Lung (tissue), 11 donors: ENCODE measurements at regions not wholly inside any gene's neighbourhood (a gene's known extent, or its start where the extent isn't known, plus 50 kb on each side); places are given as distances from the start of the nearest gene placed in this dataset.
"Not testable (repeated sequence)": the region's sequence is repeated elsewhere in the genome, so short reads cannot be mapped to it uniquely, and the experiment has no call there.

ENCODE experiments used
- ATAC-seq: fragments of 200-7000 bp; cut with Tn5 transposase; one replicate; pipeline ENCODE4 v1.9.1; 2020; ENCODE audit warnings: moderate number of reproducible peaks; ENCODE audit not compliant: insufficient read depth, low FRiP score
- DNase-seq, 3 donors: peaks; one replicate each; pipeline ENCODE4 v3.0.0-alpha.2; 2013 to 2017
- H3K27ac ChIP-seq, 2 donors: one replicate each; pipeline ENCODE4 v1.5.1; 2013; ENCODE audit warnings: mild to moderate bottlenecking in 2 of 2, moderate library complexity in 2 of 2, control low read depth in 1 of 2, inconsistent platforms in 1 of 2, low read depth in 1 of 2, low read length in 1 of 2
- H3K27me3 ChIP-seq, 3 donors: one replicate each; pipeline ENCODE4 v1.5.1; 2013; ENCODE audit warnings: low read length in 2 of 3; ENCODE audit not compliant: control insufficient read depth in 3 of 3, insufficient read depth in 3 of 3
- H3K36me3 ChIP-seq, 4 donors: one replicate each; pipeline ENCODE4 v1.5.1; 2013; ENCODE audit warnings: low read length in 4 of 4, mild to moderate bottlenecking in 1 of 4, moderate library complexity in 1 of 4; ENCODE audit not compliant: control insufficient read depth in 4 of 4, insufficient read depth in 4 of 4
- H3K4me1 ChIP-seq, 5 donors: one replicate each; pipeline ENCODE4 v1.5.1; 2013; ENCODE audit warnings: low read length in 5 of 5, mild to moderate bottlenecking in 2 of 5, moderate library complexity in 1 of 5; ENCODE audit not compliant: control insufficient read depth in 5 of 5, insufficient read depth in 5 of 5
- H3K4me3 ChIP-seq: one replicate; pipeline ENCODE4 v1.5.1; 2013; ENCODE audit warnings: mild to moderate bottlenecking, control low read depth, moderate library complexity
- H3K9ac ChIP-seq, 2 donors: one replicate each; pipeline ENCODE4 v1.5.1; 2013; ENCODE audit warnings: low read length in 2 of 2, control low read depth in 1 of 2; ENCODE audit not compliant: insufficient read depth in 1 of 2
- H3K9me3 ChIP-seq, 4 donors: one replicate each; pipeline ENCODE4 v1.5.1; 2013; ENCODE audit warnings: low read length in 3 of 4, mild to moderate bottlenecking in 1 of 4, moderate library complexity in 1 of 4; ENCODE audit not compliant: control insufficient read depth in 4 of 4, insufficient read depth in 3 of 4
- WGBS, 2 donors: extraction: QIAGEN DNeasy Blood & Tissue Kit; methylation state at CpG; one replicate each; pipeline ENCODE4 v1.1.7; 2013; 5-methylcytosine and 5-hydroxymethylcytosine counted together
- TF ChIP-seq, protein P1 (sequence below): IDR thresholded peaks from 2 replicates; pipeline ENCODE4 v1.5.1; 2012; ENCODE audit warnings: mild to moderate bottlenecking; ENCODE audit errors: control extremely low read depth, extremely low read depth
- donor health status: control.
- donor health status: control.
- donor health status: Bipolar disorder and iron deficiency.
- donor health status: healthy.
- donor health status: DM: yes; HTN: yes; CAD: no.

DNA sequence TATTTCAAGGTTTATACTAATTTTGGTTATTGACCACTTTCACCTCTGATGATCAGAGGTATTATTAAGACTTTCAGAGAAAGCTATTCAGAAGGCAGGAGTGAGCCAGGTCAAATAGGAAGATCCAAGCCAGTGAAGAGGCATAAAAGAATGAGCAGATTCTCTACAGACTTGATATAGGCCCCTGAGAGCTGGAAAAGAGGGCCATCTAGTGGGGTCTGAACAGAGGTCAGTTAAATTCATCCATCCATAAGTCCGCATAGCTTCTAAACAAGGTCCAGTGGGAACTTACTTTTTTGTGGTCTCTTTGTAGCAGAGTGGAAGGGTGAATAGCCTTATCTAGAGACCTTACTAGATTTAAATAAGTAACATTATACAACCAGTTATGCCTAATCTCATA lies 126.6 kb upstream of the UFM1 start:
- H3K4me1 ChIP-seq = no peaks in the 10 kb centered on the region
- H3K9ac ChIP-seq = no peak overlapping the region
- no peaks in the 10 kb centered on the region for H3K36me3 ChIP-seq
- H3K4me3 ChIP-seq = no peak overlapping the region
- TF ChIP-seq, protein P1, sequence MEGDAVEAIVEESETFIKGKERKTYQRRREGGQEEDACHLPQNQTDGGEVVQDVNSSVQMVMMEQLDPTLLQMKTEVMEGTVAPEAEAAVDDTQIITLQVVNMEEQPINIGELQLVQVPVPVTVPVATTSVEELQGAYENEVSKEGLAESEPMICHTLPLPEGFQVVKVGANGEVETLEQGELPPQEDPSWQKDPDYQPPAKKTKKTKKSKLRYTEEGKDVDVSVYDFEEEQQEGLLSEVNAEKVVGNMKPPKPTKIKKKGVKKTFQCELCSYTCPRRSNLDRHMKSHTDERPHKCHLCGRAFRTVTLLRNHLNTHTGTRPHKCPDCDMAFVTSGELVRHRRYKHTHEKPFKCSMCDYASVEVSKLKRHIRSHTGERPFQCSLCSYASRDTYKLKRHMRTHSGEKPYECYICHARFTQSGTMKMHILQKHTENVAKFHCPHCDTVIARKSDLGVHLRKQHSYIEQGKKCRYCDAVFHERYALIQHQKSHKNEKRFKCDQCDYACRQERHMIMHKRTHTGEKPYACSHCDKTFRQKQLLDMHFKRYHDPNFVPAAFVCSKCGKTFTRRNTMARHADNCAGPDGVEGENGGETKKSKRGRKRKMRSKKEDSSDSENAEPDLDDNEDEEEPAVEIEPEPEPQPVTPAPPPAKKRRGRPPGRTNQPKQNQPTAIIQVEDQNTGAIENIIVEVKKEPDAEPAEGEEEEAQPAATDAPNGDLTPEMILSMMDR = no peak
- no peak overlapping the region for H3K27ac ChIP-seq
- no peak for ATAC-seq
- peak in 2 of 3 donors; percentile 11 to 36 for DNase-seq
- H3K27me3 ChIP-seq = no peaks in the 10 kb centered on the region
- no peaks in the 10 kb centered on the region for H3K9me3 ChIP-seq
- WGBS, 2 donors = 70 to 90% methylated on average over 1 of the region's 1 CpG

DNA sequence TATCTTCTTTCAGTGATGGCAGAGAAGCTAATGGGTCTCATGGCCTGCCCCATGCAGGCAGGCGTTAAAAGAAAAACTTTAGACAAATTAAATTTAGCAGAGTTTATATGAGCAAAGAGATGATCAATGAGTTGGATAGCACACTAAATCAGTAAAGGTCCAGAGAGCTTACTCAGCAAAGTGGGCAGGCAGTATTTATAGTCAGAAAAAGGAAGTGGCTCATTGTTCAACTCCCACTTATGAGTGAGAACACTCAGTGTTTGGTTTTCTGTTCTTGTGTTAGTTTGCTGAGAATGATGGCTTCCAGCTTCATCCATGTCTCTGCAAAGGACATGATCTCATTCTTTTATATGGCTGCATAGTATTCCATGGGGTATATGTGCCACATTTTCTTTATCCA lies 128.5 kb upstream of the UFM1 start:
- H3K27ac ChIP-seq, H3K9me3 ChIP-seq, DNase-seq, H3K27me3 ChIP-seq, ATAC-seq, H3K9ac ChIP-seq, H3K4me3 ChIP-seq, H3K4me1 ChIP-seq, H3K36me3 ChIP-seq: not testable (repeated sequence)
- WGBS, 2 donors = 97 to 100% methylated on average over 1 of the region's 1 CpG

DNA sequence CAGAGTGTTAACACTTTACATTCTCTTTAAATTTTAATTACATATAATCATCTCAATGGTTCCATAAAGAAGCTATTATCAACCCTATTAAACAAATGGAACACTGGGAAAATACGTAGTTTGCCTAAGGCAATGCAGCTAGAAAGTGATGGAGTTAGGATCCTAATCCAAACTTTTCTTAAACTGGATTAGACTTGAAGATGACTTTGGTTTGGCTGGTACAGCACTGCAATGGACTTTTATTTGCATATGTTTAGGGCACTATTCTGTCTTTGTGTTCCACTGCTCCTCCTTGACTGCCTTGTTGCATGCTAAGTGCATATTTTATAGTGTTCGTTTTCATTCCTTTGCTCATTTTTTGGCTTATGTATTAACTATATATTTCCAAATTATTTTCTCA lies 133.5 kb upstream of the UFM1 start:
- Histone ChIP-seq H3K4me3 (no peak overlapping the region), H3K9ac (no peak overlapping the region), H3K27ac (no peak overlapping the region), H3K9me3 (peaks cover 0 to 2% (median 0%) of the 10 kb centered on the region in 4 donors), H3K4me1 (no peaks in the 10 kb centered on the region), H3K27me3 (no peaks in the 10 kb centered on the region), H3K36me3 (no peaks in the 10 kb centered on the region)
- 80 to 88% methylated on average over 2 of the region's 2 CpGs for WGBS, 2 donors
- DNase-seq = no peak
- no peak for ATAC-seq
- TF ChIP-seq, protein P1 = no peak

DNA sequence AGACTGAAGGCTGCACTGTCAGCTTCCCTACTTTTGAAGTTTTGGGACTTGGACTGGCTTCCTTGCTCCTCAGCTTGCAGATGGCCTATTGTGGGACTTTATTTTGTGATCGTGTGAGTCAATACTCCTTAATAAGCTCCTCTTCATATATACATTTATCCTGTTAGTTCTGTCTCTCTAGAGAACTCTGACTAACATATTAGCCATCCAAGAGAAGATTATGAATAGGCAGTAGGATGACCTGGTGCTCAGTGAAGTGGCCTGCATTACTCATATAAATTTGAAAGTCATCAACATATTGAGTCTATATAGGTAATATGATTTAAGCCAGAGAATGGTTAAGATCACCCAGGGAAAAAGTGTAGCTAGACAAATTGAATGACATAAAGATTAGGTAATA lies 136.3 kb upstream of the UFM1 start:
- no peak overlapping the region for H3K9ac ChIP-seq
- no peaks in the 10 kb centered on the region for H3K27me3 ChIP-seq
- no peaks in the 10 kb centered on the region for H3K36me3 ChIP-seq
- H3K4me1 ChIP-seq = no peaks in the 10 kb centered on the region
- H3K9me3 ChIP-seq = peaks cover 0 to 2% (median 0%) of the 10 kb centered on the region in 4 donors
- TF ChIP-seq, protein P1 = no peak
- DNase-seq = no peak
- no peak overlapping the region for H3K4me3 ChIP-seq
- ATAC-seq = no peak
- WGBS, 2 donors = 92 to 100% methylated on average over 1 of the region's 1 CpG
- H3K27ac ChIP-seq = no peak overlapping the region
